H9 (cell line): ENCODE measurements at regions not wholly inside any gene's neighbourhood (a gene's known extent, or its start where the extent isn't known, plus 50 kb on each side); places are given as distances from the start of the nearest gene placed in this dataset.

Experiments
- DNase-seq: peaks from one replicate; pipeline ENCODE4 v3.0.0-alpha.2; 2017
- H2AFZ ChIP-seq: one replicate; pipeline ENCODE4 v1.6.1; 2013; ENCODE audit warnings: mild to moderate bottlenecking, low read length, control low read depth, moderate library complexity
- H2AK5ac ChIP-seq: 2 replicates; pipeline ENCODE4 v1.6.1; 2013; ENCODE audit warnings: low read length, control low read depth, mixed read lengths; ENCODE audit not compliant: insufficient read length
- H2BK120ac ChIP-seq: one replicate; pipeline ENCODE4 v1.6.1; 2013; ENCODE audit warnings: low read depth, mild to moderate bottlenecking, low read length, control low read depth, inconsistent platforms; ENCODE audit not compliant: poor library complexity, severe bottlenecking
- H2BK12ac ChIP-seq: 2 replicates; pipeline ENCODE4 v1.6.1; 2013; ENCODE audit warnings: low read length, control low read depth, mixed read lengths, low read depth; ENCODE audit not compliant: insufficient read length
- H2BK15ac ChIP-seq: 2 replicates; pipeline ENCODE4 v1.6.1; 2013; ENCODE audit warnings: low read depth, low read length, control low read depth
- H2BK20ac ChIP-seq: one replicate; pipeline ENCODE4 v1.6.1; 2013; ENCODE audit warnings: low read depth, mild to moderate bottlenecking, low read length, control low read depth, inconsistent platforms; ENCODE audit not compliant: poor library complexity, severe bottlenecking
- H2BK5ac ChIP-seq: 2 replicates; pipeline ENCODE4 v1.6.1; 2013; ENCODE audit warnings: low read length, control low read depth, mixed read lengths; ENCODE audit not compliant: insufficient read length
- H3K14ac ChIP-seq: 2 replicates; pipeline ENCODE4 v1.6.1; 2013; ENCODE audit warnings: low read length, control low read depth; ENCODE audit not compliant: insufficient read depth
- H3K18ac ChIP-seq: 2 replicates; pipeline ENCODE4 v1.6.1; 2013; ENCODE audit warnings: low read depth, mild to moderate bottlenecking, mixed read lengths, low read length, control low read depth; ENCODE audit not compliant: insufficient read length
- H3K23ac ChIP-seq: 2 replicates; pipeline ENCODE4 v1.6.1; 2013; ENCODE audit warnings: low read length, control low read depth, mixed read lengths, low read depth; ENCODE audit not compliant: insufficient read length
- H3K23me2 ChIP-seq: 2 replicates; pipeline ENCODE4 v1.6.1; 2013; ENCODE audit warnings: low read depth, mild to moderate bottlenecking, mixed read lengths, low read length, control low read depth; ENCODE audit not compliant: insufficient read length, poor library complexity, severe bottlenecking
- H3K27ac ChIP-seq: 2 replicates; pipeline ENCODE4 v1.5.1; 2013; ENCODE audit warnings: low read length, control low read depth, mixed read lengths, low read depth; ENCODE audit not compliant: insufficient read length
- H3K27me3 ChIP-seq: 2 replicates; pipeline ENCODE4 v1.6.1; 2013; ENCODE audit warnings: low read length, control low read depth, inconsistent platforms; ENCODE audit not compliant: insufficient read depth
- H3K4ac ChIP-seq: 2 replicates; pipeline ENCODE4 v1.6.1; 2013; ENCODE audit warnings: low read depth, mild to moderate bottlenecking, control low read depth, inconsistent platforms, low read length, moderate library complexity
- H3K4me1 ChIP-seq: 2 replicates; pipeline ENCODE4 v1.6.1; 2013; ENCODE audit warnings: low read length, control low read depth, inconsistent platforms; ENCODE audit not compliant: insufficient read depth
- H3K4me2 ChIP-seq: 2 replicates; pipeline ENCODE4 v1.6.1; 2013; ENCODE audit warnings: low read length, control low read depth, mixed read lengths; ENCODE audit not compliant: insufficient read length, insufficient read depth
- H3K56ac ChIP-seq: 2 replicates; pipeline ENCODE4 v1.6.1; 2013; ENCODE audit warnings: low read depth, mild to moderate bottlenecking, mixed read lengths, low read length, control low read depth; ENCODE audit not compliant: insufficient read length
- H3K79me1 ChIP-seq: 2 replicates; pipeline ENCODE4 v1.6.1; 2013; ENCODE audit warnings: low read depth, mild to moderate bottlenecking, moderate library complexity, low read length, control low read depth, inconsistent platforms; ENCODE audit not compliant: insufficient read depth, poor library complexity, severe bottlenecking
- H3K79me2 ChIP-seq: 2 replicates; pipeline ENCODE4 v1.6.1; 2013; ENCODE audit warnings: low read length, control low read depth, inconsistent platforms; ENCODE audit not compliant: insufficient read depth
- H3K9ac ChIP-seq: 2 replicates; pipeline ENCODE4 v1.6.1; 2013; ENCODE audit warnings: low read length, control low read depth, mixed read lengths; ENCODE audit not compliant: insufficient read length; ENCODE audit errors: extremely low read depth
- H3K9me3 ChIP-seq: one replicate; pipeline ENCODE4 v1.6.1; 2013; ENCODE audit warnings: low read depth, low read length, inconsistent platforms; ENCODE audit not compliant: control insufficient read depth
- H3T11ph ChIP-seq: one replicate; pipeline ENCODE4 v1.6.1; 2013; ENCODE audit warnings: mild to moderate bottlenecking, low read length, control low read depth, inconsistent platforms
- H4K20me1 ChIP-seq: one replicate; pipeline ENCODE4 v1.6.1; 2013; ENCODE audit not compliant: control insufficient read depth, insufficient read length, insufficient read depth
- H4K5ac ChIP-seq: 2 replicates; pipeline ENCODE4 v1.6.1; 2013; ENCODE audit warnings: low read depth, mild to moderate bottlenecking, mixed read lengths, low read length, control low read depth; ENCODE audit not compliant: insufficient read length
- H4K8ac ChIP-seq: replicated peaks from 2 replicates; pipeline ENCODE4 v1.6.1; 2013; ENCODE audit warnings: low read length, control low read depth, mixed read lengths, low read depth; ENCODE audit not compliant: insufficient read length
- H4K91ac ChIP-seq: 2 replicates; pipeline ENCODE4 v1.6.1; 2013; ENCODE audit warnings: low read depth, mild to moderate bottlenecking, moderate library complexity, mixed read lengths, low read length, control low read depth; ENCODE audit not compliant: insufficient read length
- H3K27ac Mint-ChIP-seq, 3 experiments: 2 replicates in 2 of 3; 3 replicates in 1 of 3; pipeline ENCODE4 v1.8.0; 2020 to 2021; ENCODE audit warnings: mixed read lengths in 3 of 3, mild to moderate bottlenecking in 1 of 3, moderate library complexity in 1 of 3
- H3K27me3 Mint-ChIP-seq: 2 replicates; pipeline ENCODE4 v1.8.0; 2021; ENCODE audit warnings: low read depth, mild to moderate bottlenecking, moderate library complexity, mixed read lengths
- H3K36me3 Mint-ChIP-seq, 3 experiments: 2 replicates in 2 of 3; 3 replicates in 1 of 3; pipeline ENCODE4 v1.8.0; 2020 to 2021; ENCODE audit warnings: low read depth in 3 of 3, mixed read lengths in 3 of 3; ENCODE audit not compliant: insufficient read depth in 1 of 3
- H3K4me1 Mint-ChIP-seq, 2 experiments: 2 replicates each; pipeline ENCODE4 v1.8.0; 2020; ENCODE audit warnings: mixed read lengths in 2 of 2
- H3K4me3 Mint-ChIP-seq, 2 experiments: 2 replicates in 1 of 2; 3 replicates in 1 of 2; pipeline ENCODE4 v1.8.0; 2020 to 2021; ENCODE audit warnings: mild to moderate bottlenecking in 2 of 2, mixed read lengths in 2 of 2, moderate library complexity in 1 of 2
- H3K9me3 Mint-ChIP-seq, 2 experiments: 2 replicates in 1 of 2; 3 replicates in 1 of 2; pipeline ENCODE4 v1.8.0; 2020; ENCODE audit warnings: mild to moderate bottlenecking in 2 of 2, mixed read lengths in 2 of 2, moderate library complexity in 1 of 2
- WGBS: extraction: QIAGEN DNeasy Blood & Tissue Kit; methylation state at CpG from one replicate; pipeline ENCODE4 v1.1.7; 2013; ENCODE audit warnings: missing lambda C conversion rate, low lambda C conversion rate, mixed read lengths; ENCODE audit not compliant: insufficient read length; ENCODE audit errors: extremely low coverage; 5-methylcytosine and 5-hydroxymethylcytosine counted together
- TF ChIP-seq, protein P1 (sequence below): fragments of 200-600 bp; sonication (generic); conservative IDR thresholded peaks from 3 replicates; pipeline ENCODE4 v1.8.0; 2021; ENCODE audit warnings: antibody characterized with exemption, mild to moderate bottlenecking

DNA sequence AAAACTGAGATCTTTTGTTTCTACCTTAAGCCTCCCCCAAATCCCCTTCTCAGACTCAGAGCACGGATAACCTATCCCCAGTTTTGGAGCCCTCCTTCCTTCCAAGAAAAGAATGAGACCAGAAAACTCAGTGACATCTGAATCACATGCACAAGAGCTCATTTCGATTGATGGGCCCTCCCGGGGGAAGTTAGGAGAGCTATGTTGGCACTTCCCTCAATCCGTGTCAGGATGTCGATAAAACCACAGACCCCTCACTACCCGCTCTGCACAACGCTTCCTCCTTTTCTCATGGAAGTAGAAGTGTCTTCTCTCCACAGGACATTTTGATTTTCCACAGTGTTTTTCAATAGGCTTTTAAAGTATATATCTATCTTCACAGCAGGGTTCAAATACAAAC lies 332.4 kb downstream of the HACE1 start:
- Histone ChIP-seq H3T11ph (no peak overlapping the region), H3K23me2 (no peaks in the 10 kb centered on the region), H3K56ac (no peak overlapping the region), H4K20me1 (no peaks in the 10 kb centered on the region), H3K27me3 (no peaks in the 10 kb centered on the region), H2BK5ac (no peak overlapping the region), H4K8ac (no peak overlapping the region), H4K91ac (no peak overlapping the region), H3K4ac (no peak overlapping the region), H2AK5ac (no peak overlapping the region), H3K4me2 (no peak overlapping the region), H3K79me2 (no peaks in the 10 kb centered on the region), H3K79me1 (no peaks in the 10 kb centered on the region), H2BK12ac (no peak overlapping the region), H3K23ac (no peak overlapping the region), H2BK15ac (no peak overlapping the region), H3K27ac (no peak overlapping the region), H3K18ac (no peak overlapping the region), H3K14ac (no peak overlapping the region), H2AFZ (no peak overlapping the region), H3K9me3 (no peaks in the 10 kb centered on the region), H3K4me1 (no peaks in the 10 kb centered on the region), H2BK20ac (no peak overlapping the region), H2BK120ac (no peak overlapping the region), H4K5ac (no peak overlapping the region), H3K9ac (no peak overlapping the region)
- no peaks in the 10 kb centered on the region for H3K27me3 Mint-ChIP-seq
- DNase-seq = no peak
- no peak overlapping the region for H3K4me3 Mint-ChIP-seq
- TF ChIP-seq, protein P1, sequence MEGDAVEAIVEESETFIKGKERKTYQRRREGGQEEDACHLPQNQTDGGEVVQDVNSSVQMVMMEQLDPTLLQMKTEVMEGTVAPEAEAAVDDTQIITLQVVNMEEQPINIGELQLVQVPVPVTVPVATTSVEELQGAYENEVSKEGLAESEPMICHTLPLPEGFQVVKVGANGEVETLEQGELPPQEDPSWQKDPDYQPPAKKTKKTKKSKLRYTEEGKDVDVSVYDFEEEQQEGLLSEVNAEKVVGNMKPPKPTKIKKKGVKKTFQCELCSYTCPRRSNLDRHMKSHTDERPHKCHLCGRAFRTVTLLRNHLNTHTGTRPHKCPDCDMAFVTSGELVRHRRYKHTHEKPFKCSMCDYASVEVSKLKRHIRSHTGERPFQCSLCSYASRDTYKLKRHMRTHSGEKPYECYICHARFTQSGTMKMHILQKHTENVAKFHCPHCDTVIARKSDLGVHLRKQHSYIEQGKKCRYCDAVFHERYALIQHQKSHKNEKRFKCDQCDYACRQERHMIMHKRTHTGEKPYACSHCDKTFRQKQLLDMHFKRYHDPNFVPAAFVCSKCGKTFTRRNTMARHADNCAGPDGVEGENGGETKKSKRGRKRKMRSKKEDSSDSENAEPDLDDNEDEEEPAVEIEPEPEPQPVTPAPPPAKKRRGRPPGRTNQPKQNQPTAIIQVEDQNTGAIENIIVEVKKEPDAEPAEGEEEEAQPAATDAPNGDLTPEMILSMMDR = no peak
- peaks cover 3 to 14% of the 10 kb centered on the region in 2 experiments; a peak in 3 of 4 replicates for H3K4me1 Mint-ChIP-seq
- WGBS = no CpG with 5 or more reads among the region's 7 CpGs
- no peaks in the 10 kb centered on the region for H3K9me3 Mint-ChIP-seq
- H3K36me3 Mint-ChIP-seq = no peaks in the 10 kb centered on the region
- no peak overlapping the region for H3K27ac Mint-ChIP-seq
